Stomach smooth muscle (tissue), 2 donors: ENCODE measurements at regions not wholly inside any gene's neighbourhood (a gene's known extent, or its start where the extent isn't known, plus 50 kb on each side); places are given as distances from the start of the nearest gene placed in this dataset.

Experiments
- H3K27ac ChIP-seq: one replicate; pipeline ENCODE4 v1.7.0; 2013; ENCODE audit warnings: mild to moderate bottlenecking, low read length, inconsistent platforms
- H3K27me3 ChIP-seq, 2 donors: one replicate each; pipeline ENCODE4 v1.7.0; 2013; ENCODE audit warnings: low read length in 2 of 2; ENCODE audit not compliant: insufficient read depth in 2 of 2, control insufficient read depth in 1 of 2
- H3K36me3 ChIP-seq, 2 donors: one replicate each; pipeline ENCODE4 v1.7.0; 2013; ENCODE audit warnings: low read length in 2 of 2; ENCODE audit not compliant: control insufficient read depth in 2 of 2, insufficient read depth in 2 of 2
- H3K4me1 ChIP-seq: one replicate; pipeline ENCODE4 v1.7.0; 2013; ENCODE audit warnings: low read length; ENCODE audit not compliant: control insufficient read depth, insufficient read depth
- H3K4me3 ChIP-seq, 2 donors: one replicate each; pipeline ENCODE4 v1.7.0; 2013; ENCODE audit warnings: low read length in 2 of 2
- H3K9ac ChIP-seq, 2 donors: one replicate each; pipeline ENCODE4 v1.7.0; 2013; ENCODE audit warnings: low read length in 2 of 2, mild to moderate bottlenecking in 1 of 2
- H3K9me3 ChIP-seq, 2 donors: one replicate each; pipeline ENCODE4 v1.7.0; 2013; ENCODE audit warnings: low read length in 2 of 2; ENCODE audit not compliant: control insufficient read depth in 2 of 2
- donor health status: healthy.
- donor health status: Pancreatic carcinoma.

DNA sequence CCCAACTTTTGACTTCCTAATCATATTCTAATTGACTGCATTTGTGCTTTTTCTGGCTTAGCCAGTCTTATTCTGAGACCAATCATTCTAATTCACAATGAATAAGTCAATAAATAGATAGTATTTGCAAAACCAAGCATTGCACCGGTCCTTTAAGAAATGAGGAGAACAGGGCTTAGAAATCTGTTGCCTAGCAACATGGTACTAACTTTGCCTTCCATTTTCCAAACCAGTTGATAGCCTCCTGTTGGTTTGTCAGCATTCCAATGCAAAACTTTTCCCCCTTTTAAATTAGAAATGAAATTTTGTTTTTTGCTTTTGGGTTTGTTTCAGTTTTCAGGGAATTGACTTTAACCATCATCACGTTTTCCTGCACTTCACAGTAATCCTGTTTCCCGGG lies 603.5 kb upstream of the NRP1 start:
- Histone ChIP-seq H3K9ac (no peak overlapping the region), H3K27me3 (no peaks in the 10 kb centered on the region)

DNA sequence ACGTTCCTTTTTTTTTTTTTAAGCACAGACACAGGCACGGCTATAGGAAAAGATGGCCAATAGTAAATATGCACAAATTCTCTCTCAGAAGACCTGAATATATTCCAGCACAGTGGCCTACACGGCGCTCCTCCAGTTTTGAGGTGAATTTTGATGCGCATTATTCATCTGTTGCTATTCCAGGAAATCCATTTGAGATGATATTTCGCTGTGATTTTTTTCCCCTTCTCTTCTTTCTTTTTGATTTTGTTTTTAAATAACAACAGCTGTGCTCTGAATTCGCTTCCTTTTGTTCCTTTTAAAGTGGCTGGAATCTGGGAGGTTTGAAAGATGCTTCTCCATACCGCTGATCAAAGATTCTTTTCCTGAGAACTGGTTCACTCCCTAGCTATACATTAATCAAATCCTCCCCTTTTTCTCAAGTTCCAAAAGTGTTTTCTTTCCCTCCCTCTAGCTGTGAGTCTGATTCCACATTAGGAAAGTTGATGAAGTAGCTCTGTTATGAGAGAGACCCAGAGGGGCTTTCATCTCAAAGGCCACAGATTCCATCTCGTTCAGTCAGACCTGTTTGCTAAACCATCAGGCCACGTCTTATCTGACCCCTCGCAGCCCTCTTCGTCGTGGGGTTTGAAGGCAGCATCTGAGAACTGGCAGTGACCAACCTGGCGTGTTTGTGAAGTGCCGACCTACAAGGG lies 602.7 kb upstream of the NRP1 start:
- H3K27ac ChIP-seq = no peak overlapping the region
- no peaks in the 10 kb centered on the region for H3K36me3 ChIP-seq
- no peaks in the 10 kb centered on the region for H3K27me3 ChIP-seq
- H3K4me3 ChIP-seq = no peak overlapping the region
- H3K9ac ChIP-seq = no peak overlapping the region
- H3K9me3 ChIP-seq = no peaks in the 10 kb centered on the region
- H3K4me1 ChIP-seq = no peaks in the 10 kb centered on the region

More for the DNA sequence above, 603.5 kb upstream of the NRP1 start:
- Histone ChIP-seq H3K36me3 (no peaks in the 10 kb centered on the region), H3K9me3 (no peaks in the 10 kb centered on the region), H3K4me3 (no peak overlapping the region), H3K27ac (no peak overlapping the region), H3K4me1 (no peaks in the 10 kb centered on the region)

DNA sequence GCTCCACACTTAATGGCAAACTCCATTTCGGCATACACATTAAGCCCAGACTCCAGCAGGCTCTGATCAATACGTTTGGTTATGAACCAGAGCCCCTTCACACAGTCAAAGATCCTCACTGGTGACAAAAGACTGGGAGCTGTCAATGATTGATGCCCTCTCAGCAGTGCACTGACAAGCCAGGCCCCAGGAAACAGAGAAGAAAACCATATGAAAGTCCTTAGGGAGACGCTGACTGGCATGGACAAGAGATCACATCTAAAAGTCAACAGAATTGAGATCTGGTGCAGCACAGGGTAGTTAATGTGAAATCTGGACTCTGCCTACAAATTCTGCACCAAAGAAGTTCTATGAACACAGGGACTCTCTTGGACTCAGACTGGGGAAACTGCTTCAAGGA lies 600.9 kb upstream of the NRP1 start:
- Histone ChIP-seq H3K27ac (no peak overlapping the region), H3K27me3 (no peaks in the 10 kb centered on the region), H3K36me3 (no peaks in the 10 kb centered on the region), H3K9me3 (no peaks in the 10 kb centered on the region), H3K4me1 (no peaks in the 10 kb centered on the region), H3K9ac (no peak overlapping the region), H3K4me3 (no peak overlapping the region)

DNA sequence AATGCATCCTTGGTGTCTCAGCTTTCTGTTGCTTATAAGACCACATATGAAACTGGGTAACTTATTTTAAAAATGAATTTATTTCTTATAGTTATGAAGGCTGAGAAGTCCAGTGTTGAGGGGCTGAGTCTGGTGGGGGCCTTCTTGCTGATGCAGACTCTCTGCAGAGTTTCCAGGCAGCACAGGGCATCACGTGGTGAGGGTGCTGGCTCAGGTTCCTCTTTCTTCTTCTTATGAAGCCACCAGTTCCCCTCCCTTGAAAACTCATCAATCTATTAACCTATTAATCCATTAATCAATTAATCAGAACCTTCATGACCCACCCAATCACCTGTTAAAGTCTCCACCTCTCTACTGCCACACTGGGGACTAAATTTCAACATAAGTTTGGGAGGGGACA lies 595.6 kb upstream of the NRP1 start:
- Histone ChIP-seq H3K4me3 (no peak overlapping the region), H3K9ac (no peak overlapping the region), H3K36me3 (no peaks in the 10 kb centered on the region), H3K27me3 (no peaks in the 10 kb centered on the region), H3K9me3 (no peaks in the 10 kb centered on the region), H3K4me1 (no peaks in the 10 kb centered on the region), H3K27ac (no peak overlapping the region)

DNA sequence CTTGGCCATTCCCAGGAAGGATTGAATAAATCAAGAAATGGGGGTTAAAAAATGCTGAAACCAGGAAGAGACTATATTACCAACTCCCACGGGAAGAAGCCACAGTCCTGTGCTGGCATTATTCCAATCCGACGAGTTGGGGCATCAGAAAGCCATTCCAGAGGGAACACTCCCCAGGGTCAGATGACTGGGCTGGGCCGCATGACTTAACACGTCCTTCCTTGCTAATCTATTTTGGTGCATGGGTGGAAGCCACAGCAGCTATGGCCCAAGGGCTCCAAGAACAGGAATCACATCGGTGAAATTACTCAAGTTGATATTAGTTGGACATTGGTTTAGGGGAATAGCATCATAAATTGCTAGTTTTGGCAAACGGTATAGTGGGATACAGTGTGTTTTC lies 592.9 kb upstream of the NRP1 start:
- H3K9me3 ChIP-seq = no peaks in the 10 kb centered on the region
- H3K36me3 ChIP-seq = no peaks in the 10 kb centered on the region
- H3K27me3 ChIP-seq = no peaks in the 10 kb centered on the region
- no peak overlapping the region for H3K27ac ChIP-seq
- H3K9ac ChIP-seq = no peak overlapping the region
- no peaks in the 10 kb centered on the region for H3K4me1 ChIP-seq
- no peak overlapping the region for H3K4me3 ChIP-seq

DNA sequence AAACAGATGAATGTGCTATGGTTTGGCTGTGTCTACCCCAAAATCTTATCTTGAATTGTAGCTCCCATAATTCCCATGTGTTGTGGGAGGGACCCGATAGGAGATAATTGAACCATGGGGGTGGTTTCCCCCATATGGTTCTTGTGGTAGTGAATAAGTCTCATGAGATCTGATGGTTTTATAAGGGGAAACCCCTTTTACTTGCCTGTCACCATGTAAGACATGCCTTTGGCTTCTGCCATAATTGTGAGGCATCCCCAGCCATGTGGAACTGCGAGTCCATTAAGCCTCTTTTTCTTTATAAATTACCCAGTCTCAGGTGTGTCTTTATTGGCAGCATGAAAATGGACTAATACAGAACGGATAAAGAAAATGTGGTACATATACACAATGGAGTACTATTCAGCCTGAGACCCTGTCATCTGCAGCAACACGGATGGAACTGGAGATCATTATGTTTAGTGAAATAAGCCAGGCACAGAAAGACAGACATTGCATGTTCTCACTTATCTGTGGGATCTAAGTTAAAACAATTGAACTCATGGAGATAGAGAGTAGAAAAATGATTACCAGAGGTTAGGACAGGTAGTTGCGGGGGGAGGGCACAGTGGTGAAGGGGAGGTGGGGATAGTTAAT lies 587.6 kb upstream of the NRP1 start:
- no peaks in the 10 kb centered on the region for H3K9me3 ChIP-seq
- H3K4me1 ChIP-seq = no peaks in the 10 kb centered on the region
- no peak overlapping the region for H3K27ac ChIP-seq
- H3K9ac ChIP-seq = no peak overlapping the region
- H3K27me3 ChIP-seq = no peaks in the 10 kb centered on the region
- no peaks in the 10 kb centered on the region for H3K36me3 ChIP-seq
- H3K4me3 ChIP-seq = no peak overlapping the region

DNA sequence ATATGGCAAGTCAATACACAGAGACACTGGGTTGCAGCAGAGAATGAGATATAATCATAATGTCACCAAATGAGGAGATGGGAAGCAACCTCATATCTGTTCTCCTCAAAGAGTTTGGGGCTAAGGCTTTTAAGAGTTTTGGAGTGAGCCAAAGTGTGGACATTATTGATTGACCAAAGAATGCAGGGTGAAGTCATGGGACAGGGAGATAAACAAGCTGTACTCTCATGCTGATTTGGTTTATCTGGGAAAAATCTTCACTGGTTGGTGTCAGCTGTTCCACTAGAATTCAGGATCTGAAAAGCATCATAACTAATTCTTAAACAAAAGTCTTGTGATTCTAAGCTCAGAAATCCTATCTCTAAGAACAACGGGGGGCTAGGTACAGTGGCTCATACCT lies 585.9 kb upstream of the NRP1 start:
- no peaks in the 10 kb centered on the region for H3K27me3 ChIP-seq
- H3K9ac ChIP-seq = no peak overlapping the region
- no peaks in the 10 kb centered on the region for H3K36me3 ChIP-seq
- H3K4me3 ChIP-seq = no peak overlapping the region
- no peaks in the 10 kb centered on the region for H3K9me3 ChIP-seq
- H3K27ac ChIP-seq = no peak overlapping the region
- H3K4me1 ChIP-seq = no peaks in the 10 kb centered on the region

DNA sequence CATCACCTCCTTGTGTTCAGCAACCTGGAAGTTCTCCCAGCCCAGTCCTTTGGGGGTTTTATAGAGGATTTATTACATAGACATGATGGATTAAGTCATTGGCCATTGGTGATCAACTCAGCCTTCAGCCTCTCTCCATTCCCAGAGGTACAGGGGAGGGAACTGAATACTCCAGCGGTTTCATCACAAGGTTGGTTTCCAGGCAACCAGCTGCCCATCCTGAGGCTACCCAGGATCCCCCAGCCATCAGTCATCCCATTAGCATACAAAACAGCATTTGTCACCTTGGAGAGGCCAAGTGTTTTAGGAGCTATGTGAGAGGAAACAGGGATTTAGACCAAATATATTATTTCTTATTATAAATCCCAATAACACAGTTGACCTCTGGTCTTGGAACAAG lies 584.8 kb upstream of the NRP1 start:
- Histone ChIP-seq H3K4me3 (no peak overlapping the region), H3K9me3 (no peaks in the 10 kb centered on the region), H3K4me1 (no peaks in the 10 kb centered on the region), H3K27me3 (no peaks in the 10 kb centered on the region), H3K36me3 (no peaks in the 10 kb centered on the region), H3K27ac (no peak overlapping the region), H3K9ac (no peak overlapping the region)

DNA sequence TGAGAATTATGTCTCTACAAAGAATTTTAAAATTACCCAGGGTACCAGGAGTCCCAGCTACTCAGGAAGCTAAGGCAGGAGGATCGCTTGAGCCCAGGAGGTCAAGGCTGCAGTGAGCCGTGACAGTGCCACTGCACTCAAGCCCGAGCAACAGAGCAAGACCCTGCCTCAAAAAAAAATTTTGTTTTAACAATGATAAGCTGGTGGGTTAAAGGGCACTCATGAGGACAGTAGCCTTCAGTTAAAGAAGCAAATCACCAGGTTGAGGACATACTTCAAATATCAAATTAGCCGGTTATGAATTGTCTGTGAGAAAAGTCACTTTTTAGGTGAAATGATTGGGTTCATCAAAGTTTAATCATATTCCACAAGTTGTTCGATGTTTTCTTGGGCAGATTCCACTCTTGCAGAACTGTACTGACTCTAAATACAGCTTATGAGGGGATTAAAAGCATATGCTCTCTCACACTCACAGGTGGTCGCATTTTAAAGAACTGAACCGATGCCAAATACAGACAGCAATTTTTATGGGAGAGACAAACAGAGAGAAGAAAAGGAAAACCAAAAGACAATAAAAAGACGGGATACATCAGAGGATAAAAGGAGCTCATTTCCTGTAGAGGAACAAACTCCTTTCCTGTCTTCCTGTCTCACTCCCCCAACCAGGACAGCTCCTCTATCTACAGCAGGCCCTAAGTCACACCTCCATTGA lies 582.8 kb upstream of the NRP1 start:
- no peak overlapping the region for H3K9ac ChIP-seq
- no peaks in the 10 kb centered on the region for H3K36me3 ChIP-seq
- no peaks in the 10 kb centered on the region for H3K27me3 ChIP-seq
- H3K4me3 ChIP-seq = no peak overlapping the region
- H3K27ac ChIP-seq = no peak overlapping the region
- no peaks in the 10 kb centered on the region for H3K9me3 ChIP-seq
- H3K4me1 ChIP-seq = no peaks in the 10 kb centered on the region

DNA sequence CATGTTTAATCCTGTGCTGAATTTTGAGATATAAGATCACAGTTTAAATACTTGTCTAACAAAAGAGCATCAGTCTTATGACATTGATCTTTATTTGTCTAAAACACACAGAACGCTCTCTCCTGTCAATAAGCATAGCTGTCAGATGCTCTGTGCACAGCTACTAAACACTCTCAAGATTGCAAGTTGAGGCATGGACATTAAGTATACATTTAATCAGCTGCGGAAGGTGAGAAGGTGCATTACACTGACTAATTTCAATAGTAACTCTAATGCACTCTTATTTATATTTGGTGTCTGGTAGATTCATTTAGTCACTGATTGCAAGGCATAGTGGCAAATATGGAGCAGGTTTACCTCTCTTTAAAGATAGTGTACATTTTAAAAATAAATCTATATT lies 580.3 kb upstream of the NRP1 start:
- Histone ChIP-seq H3K36me3 (no peaks in the 10 kb centered on the region), H3K9me3 (no peaks in the 10 kb centered on the region), H3K27ac (no peak overlapping the region), H3K27me3 (no peaks in the 10 kb centered on the region), H3K4me3 (no peak overlapping the region), H3K4me1 (no peaks in the 10 kb centered on the region), H3K9ac (no peak overlapping the region)

DNA sequence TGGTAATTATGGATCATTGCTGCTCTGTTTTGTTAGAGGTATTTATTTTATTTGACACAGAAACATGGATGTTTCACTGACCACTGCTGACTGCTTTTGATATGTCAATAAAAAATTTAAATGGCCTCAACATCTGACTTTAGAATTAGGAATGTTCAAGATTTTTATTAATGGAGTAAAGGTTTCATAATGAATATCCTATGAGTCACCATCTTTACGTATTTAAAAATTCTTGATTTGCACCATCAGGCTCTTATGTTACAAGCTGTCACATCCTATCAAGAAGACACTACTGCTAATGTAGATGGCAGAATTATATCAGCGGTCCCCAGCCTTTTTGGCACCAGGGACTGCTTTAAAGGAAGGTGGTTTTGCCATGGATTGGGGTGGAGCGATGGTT lies 578.7 kb upstream of the NRP1 start:
- H3K9ac ChIP-seq = no peak overlapping the region
- no peak overlapping the region for H3K27ac ChIP-seq
- H3K4me3 ChIP-seq = no peak overlapping the region
- H3K9me3 ChIP-seq = no peaks in the 10 kb centered on the region
- no peaks in the 10 kb centered on the region for H3K27me3 ChIP-seq
- no peaks in the 10 kb centered on the region for H3K36me3 ChIP-seq
- H3K4me1 ChIP-seq = no peaks in the 10 kb centered on the region
